Erythroblast (primary cell): ENCODE measurements at regions not wholly inside any gene's neighbourhood (a gene's known extent, or its start where the extent isn't known, plus 50 kb on each side); places are given as distances from the start of the nearest gene placed in this dataset.

Source experiments
- DNase-seq, 2 experiments: peaks; one replicate each; lab custom pipeline; 2025; lab: John Stamatoyannopoulos, UW
- GATA1 ChIP-seq: IDR thresholded peaks from 2 replicates; pipeline ENCODE4 v1.6.1; 2011; ENCODE audit warnings: low read depth, mild to moderate bottlenecking, control low read depth, low read length, moderate library complexity
- POLR2A ChIP-seq: IDR thresholded peaks from 2 replicates; pipeline ENCODE4 v1.6.1; 2011; ENCODE audit warnings: mild to moderate bottlenecking, low read length

DNA sequence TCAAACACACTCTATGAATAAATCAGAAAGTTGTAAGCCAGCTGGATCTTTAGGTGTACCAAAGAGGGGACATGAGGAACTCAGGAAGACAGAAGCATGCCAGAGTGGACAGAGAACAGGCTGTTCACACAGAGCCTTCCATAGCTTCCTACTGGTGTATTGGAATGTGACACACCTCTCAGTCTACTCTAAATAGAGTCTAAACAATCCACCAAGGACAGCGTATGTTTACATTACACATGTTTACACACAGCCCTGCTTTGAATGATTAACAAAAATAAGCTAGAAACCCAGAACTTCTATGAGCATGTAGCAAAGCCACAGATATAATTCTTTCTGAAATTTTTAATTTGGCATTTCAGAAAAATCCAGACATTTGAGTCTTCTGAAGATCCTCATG is 1279.0 kb upstream of the CDH8 start:
- TF ChIP-seq GATA1 (no peak), POLR2A (no peak)

GRCh38 chr16:63312346-63312745 is 1276.1 kb upstream of the CDH8 start:
- no peak for TF ChIP-seq POLR2A
- no peak for TF ChIP-seq GATA1
- DNase-seq, result peak; percentile 1 to 3

More for the DNA sequence above, 1279.0 kb upstream of the CDH8 start:
- DNase-seq, result no peak

DNA sequence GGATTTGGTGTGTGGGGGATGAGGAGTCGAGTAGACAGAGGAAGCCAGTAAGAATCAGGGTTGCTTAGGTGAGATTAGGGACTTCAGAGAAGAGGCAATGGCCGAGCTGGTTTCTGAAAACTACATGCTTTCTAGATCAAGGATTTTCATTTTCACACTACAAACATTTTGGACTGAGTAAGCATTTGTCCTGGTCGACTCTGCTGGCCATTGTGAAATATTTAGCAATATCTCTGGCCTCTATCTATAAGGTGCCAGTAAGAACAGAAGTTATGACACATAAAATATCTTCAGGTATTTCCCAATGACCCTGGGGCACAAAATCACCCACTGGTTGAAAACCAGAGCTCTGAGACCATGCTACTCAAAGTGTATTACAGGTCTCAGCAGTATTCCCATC is 1275.1 kb upstream of the CDH8 start:
- DNase-seq, result no peak
- TF ChIP-seq GATA1, result no peak
- TF ChIP-seq POLR2A, result no peak

- TF ChIP-seq POLR2A (no peak), GATA1 (no peak)
- DNase-seq, result no peak
These were observed 1266.6 kb upstream of the CDH8 start for GRCh38 chr16:63302811-63303210.

GRCh38 chr16:63301349-63301748 is 1265.1 kb upstream of the CDH8 start:
- no peak for TF ChIP-seq GATA1
- no peak for TF ChIP-seq POLR2A

GRCh38 chr16:63298993-63299392 is 1262.8 kb upstream of the CDH8 start:
- DNase-seq, result no peak
- TF ChIP-seq POLR2A, result no peak
- TF ChIP-seq GATA1, result no peak

More at GRCh38 chr16:63301349-63301748, 1265.1 kb upstream of the CDH8 start:
- DNase-seq, result no peak

- DNase-seq, result no peak
- TF ChIP-seq POLR2A (no peak), GATA1 (no peak)
These were observed 1255.8 kb upstream of the CDH8 start for GRCh38 chr16:63292036-63292435.

GRCh38 chr16:63289834-63290460 is 1253.7 kb upstream of the CDH8 start:
- peak; percentile 38 to 58 for DNase-seq
- TF ChIP-seq GATA1, result no peak
- no peak for TF ChIP-seq POLR2A

DNA sequence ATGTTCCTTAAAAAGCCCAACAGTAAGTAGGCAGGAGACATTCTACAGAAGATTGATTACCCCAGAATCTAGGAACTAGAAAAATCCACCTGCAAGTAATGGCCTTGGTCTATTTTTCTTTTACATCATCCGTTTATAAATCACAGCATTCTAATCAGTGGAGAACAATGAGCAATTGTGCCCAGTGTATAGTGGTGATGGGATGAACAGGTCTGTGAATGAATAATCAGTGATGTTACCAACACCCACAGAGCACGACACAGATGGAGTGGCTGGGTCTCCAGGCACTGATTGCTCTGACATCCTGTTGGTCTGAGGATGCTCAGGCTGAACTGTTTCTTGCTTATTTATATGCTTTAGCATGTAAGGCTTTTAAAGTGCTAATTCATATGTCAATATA is 1251.2 kb upstream of the CDH8 start:
- no peak for DNase-seq
- no peak for TF ChIP-seq GATA1
- TF ChIP-seq POLR2A, result no peak

DNA sequence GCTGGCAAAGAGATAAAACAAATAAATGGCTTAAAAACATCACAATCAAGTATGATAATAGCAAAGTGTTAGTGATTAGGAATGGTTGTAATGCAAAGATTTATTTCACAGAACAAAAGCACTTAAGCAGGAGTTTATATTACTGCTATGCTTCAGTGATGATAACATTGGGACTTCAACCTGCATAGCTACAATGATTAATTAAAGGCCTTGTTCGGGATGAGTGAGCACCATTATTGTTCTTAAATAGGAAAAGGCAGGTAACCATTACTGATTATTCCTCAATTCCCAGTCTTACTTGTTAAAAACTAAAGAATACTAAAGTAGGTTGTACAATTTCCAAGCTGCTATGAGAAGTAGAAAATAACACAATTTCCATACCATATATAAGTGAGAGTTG is 1247.5 kb upstream of the CDH8 start:
- no peak for TF ChIP-seq GATA1
- TF ChIP-seq POLR2A, result no peak
- DNase-seq, result no peak

- TF ChIP-seq GATA1, result no peak
- no peak for TF ChIP-seq POLR2A
- no peak for DNase-seq
These were observed 1208.4 kb upstream of the CDH8 start for GRCh38 chr16:63244631-63245030.

- TF ChIP-seq POLR2A (no peak), GATA1 (no peak)
These were observed 1205.3 kb upstream of the CDH8 start for GRCh38 chr16:63241497-63242028.

GRCh38 chr16:63239065-63239570 is 1202.9 kb upstream of the CDH8 start:
- TF ChIP-seq GATA1 (no peak), POLR2A (no peak)

More at GRCh38 chr16:63241497-63242028, 1205.3 kb upstream of the CDH8 start:
- DNase-seq, result no peak

GRCh38 chr16:63230421-63231040 is 1194.3 kb upstream of the CDH8 start:
- no peak for DNase-seq

More at GRCh38 chr16:63239065-63239570, 1202.9 kb upstream of the CDH8 start:
- no peak for DNase-seq

GRCh38 chr16:63228259-63228658 is 1192.0 kb upstream of the CDH8 start:
- TF ChIP-seq POLR2A (no peak), GATA1 (no peak)

More at GRCh38 chr16:63230421-63231040, 1194.3 kb upstream of the CDH8 start:
- TF ChIP-seq POLR2A, result no peak
- TF ChIP-seq GATA1, result no peak

More at GRCh38 chr16:63228259-63228658, 1192.0 kb upstream of the CDH8 start:
- no peak for DNase-seq
